ENCODE measurements at regions not wholly inside any gene's neighbourhood (a gene's known extent, or its start where the extent isn't known, plus 50 kb on each side); places are given as distances from the start of the nearest gene placed in this dataset.

DNA sequence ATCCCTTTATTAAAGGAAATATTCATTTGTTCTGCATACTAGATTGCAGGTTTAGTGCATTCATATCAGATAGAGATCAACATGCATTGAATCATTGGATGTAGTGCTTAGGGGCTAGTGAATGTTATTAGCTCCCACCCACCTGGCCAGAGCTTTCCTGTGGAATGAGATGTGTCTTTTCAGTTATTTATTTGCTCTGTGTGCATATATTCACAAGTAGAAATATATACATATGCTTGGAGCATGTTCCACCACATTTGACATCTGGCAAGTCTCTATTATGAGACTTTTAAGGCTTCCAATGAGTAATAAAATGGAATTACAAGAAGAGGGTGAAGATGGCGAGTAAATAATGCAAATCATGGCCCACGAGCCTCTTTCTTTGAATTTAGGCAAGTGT lies 180.0 kb upstream of the LMO3 start (continued):
- TF ChIP-seq ZNF407 (IDR thresholded peaks at IDR 0.05; ENCODE audit: low read depth): no peak
- TF ChIP-seq ZNF3 (CRISPR knock-in tag; IDR thresholded peaks at IDR 0.05): no peak
- no peak for TF ChIP-seq ZNF41 (CRISPR knock-in tag; conservative IDR thresholded peaks at IDR 0.05)
- TF ChIP-seq PRMT5 (CRISPR knock-in tag; IDR thresholded peaks at IDR 0.05): no peak

Measured in K562 (cell line).